Astrocyte of the cerebellum (primary cell): ENCODE measurements at regions not wholly inside any gene's neighbourhood (a gene's known extent, or its start where the extent isn't known, plus 50 kb on each side); places are given as distances from the start of the nearest gene placed in this dataset.

Experiments used
- DNase-seq: peaks from one replicate; pipeline ENCODE4 v3.0.0-alpha.2; 2011; ENCODE audit warnings: low read depth
- H3K4me3 ChIP-seq: 2 replicates; pipeline ENCODE4 v1.5.1; 2011; ENCODE audit warnings: mild to moderate bottlenecking, low read depth, low read length, moderate library complexity
- CTCF ChIP-seq: IDR thresholded peaks from 2 replicates; pipeline ENCODE4 v1.5.1; 2012; ENCODE audit warnings: low read length, low read depth, moderate library complexity, mild to moderate bottlenecking; ENCODE audit errors: missing control alignments
- in situ Hi-C: cut with HindIII; loops from 2 replicates; pipeline ENCODE4 v1.10.0; 2017; ENCODE audit warnings: low sequenced_read_pairs

- H3K4me3 ChIP-seq, result no peak overlapping the region
- no peak for DNase-seq
- in situ Hi-C loops, result no loop called here
- TF ChIP-seq CTCF, result no peak
Observed at GRCh38 chr19:31834070-31834469, 484.8 kb upstream of the TSHZ3 start.

- in situ Hi-C loops, result no loop called here
- H3K4me3 ChIP-seq, result no peak overlapping the region
- peak; percentile 8 for DNase-seq
- TF ChIP-seq CTCF, result no peak
Observed at GRCh38 chr19:31838163-31838815, 489.1 kb upstream of the TSHZ3 start.

GRCh38 chr19:31840371-31840770, 491.1 kb upstream of the TSHZ3 start:
- in situ Hi-C loops, result no loop called here
- TF ChIP-seq CTCF, result no peak
- no peak for DNase-seq
- H3K4me3 ChIP-seq, result no peak overlapping the region

GRCh38 chr19:31841755-31842154, 492.5 kb upstream of the TSHZ3 start:
- DNase-seq, result no peak
- no peak overlapping the region for H3K4me3 ChIP-seq
- in situ Hi-C loops, result no loop called here
- TF ChIP-seq CTCF, result no peak

GRCh38 chr19:31863122-31863521, 482.3 kb upstream of the ZNF507 start:
- no peak for TF ChIP-seq CTCF
- no peak for DNase-seq
- in situ Hi-C loops, result loop anchor here (5.0 kb wide), 1 partner anchor 56 kb away; no protein-coding TSS in a partner anchor
- no peak overlapping the region for H3K4me3 ChIP-seq

- in situ Hi-C loops, result no loop called here
- TF ChIP-seq CTCF, result no peak
- DNase-seq, result no peak
- H3K4me3 ChIP-seq, result no peak overlapping the region
Observed at GRCh38 chr19:31874313-31874712, 471.1 kb upstream of the ZNF507 start.
